ENCODE measurements at regions not wholly inside any gene's neighbourhood (a gene's known extent, or its start where the extent isn't known, plus 50 kb on each side); places are given as distances from the start of the nearest gene placed in this dataset.
"Not testable (repeated sequence)": the region's sequence is repeated elsewhere in the genome, so short reads cannot be mapped to it uniquely, and the experiment has no call there.

- H3K79me2 ChIP-seq (ENCODE audit: low read length); H3K27me3 ChIP-seq (ENCODE audit: low read length); H4K20me1 ChIP-seq (ENCODE audit: insufficient read depth, low read depth, low read length); H3K9me3 ChIP-seq (ENCODE audit: low read length); H3K4me3 ChIP-seq (ENCODE audit: low read length); DNase-seq; H3K4me1 ChIP-seq (ENCODE audit: low read length); H3K9me2 ChIP-seq (replicated peaks; ENCODE audit: insufficient read depth, low read length); H2AFZ ChIP-seq (ENCODE audit: low read length); H3K9ac ChIP-seq (ENCODE audit: low read length); H3K4me2 ChIP-seq (ENCODE audit: low read depth, low read length, poor library complexity, severe bottlenecking); H3K27ac ChIP-seq (ENCODE audit: low read length); H3K36me3 ChIP-seq (ENCODE audit: insufficient read depth, low read length): not testable (repeated sequence)
Measured at GRCh38 chr2:42988055-42988454, 195.7 kb upstream of the HAAO start.

- Histone ChIP-seq H3K4me2 (ENCODE audit: low read depth, low read length, poor library complexity, severe bottlenecking) (no peak overlapping the region), H3K9me2 (replicated peaks; ENCODE audit: insufficient read depth, low read length) (no peaks in the 10 kb centered on the region), H3K79me2 (ENCODE audit: low read length) (no peaks in the 10 kb centered on the region), H3K9me3 (ENCODE audit: low read length) (no peaks in the 10 kb centered on the region), H3K4me1 (ENCODE audit: low read length) (no peaks in the 10 kb centered on the region), H4K20me1 (ENCODE audit: insufficient read depth, low read depth, low read length) (no peaks in the 10 kb centered on the region), H3K27me3 (ENCODE audit: low read length) (no peaks in the 10 kb centered on the region), H3K27ac (ENCODE audit: low read length) (no peak overlapping the region), H3K9ac (ENCODE audit: low read length) (no peak overlapping the region), H2AFZ (ENCODE audit: low read length) (no peak overlapping the region), H3K4me3 (ENCODE audit: low read length) (no peak overlapping the region), H3K36me3 (ENCODE audit: insufficient read depth, low read length) (no peaks in the 10 kb centered on the region)
- no peak for DNase-seq
Measured at GRCh38 chr2:42987112-42987922, 194.9 kb upstream of the HAAO start.

GRCh38 chr2:42984617-42985016 is 192.2 kb upstream of the HAAO start:
- DNase-seq, result no peak
- no peak overlapping the region for H3K4me2 ChIP-seq (ENCODE audit: low read depth, low read length, poor library complexity, severe bottlenecking)
- H4K20me1 ChIP-seq (ENCODE audit: insufficient read depth, low read depth, low read length), result no peaks in the 10 kb centered on the region
- H3K79me2 ChIP-seq (ENCODE audit: low read length), result no peaks in the 10 kb centered on the region
- H3K36me3 ChIP-seq (ENCODE audit: insufficient read depth, low read length), result no peaks in the 10 kb centered on the region
- no peaks in the 10 kb centered on the region for H3K9me2 ChIP-seq (replicated peaks; ENCODE audit: insufficient read depth, low read length)
- H3K27ac ChIP-seq (ENCODE audit: low read length), result no peak overlapping the region
- H3K9me3 ChIP-seq (ENCODE audit: low read length), result no peaks in the 10 kb centered on the region
- H2AFZ ChIP-seq (ENCODE audit: low read length), result no peak overlapping the region
- H3K27me3 ChIP-seq (ENCODE audit: low read length), result no peaks in the 10 kb centered on the region
- H3K4me3 ChIP-seq (ENCODE audit: low read length), result no peak overlapping the region
- H3K4me1 ChIP-seq (ENCODE audit: low read length), result no peaks in the 10 kb centered on the region
- H3K9ac ChIP-seq (ENCODE audit: low read length), result no peak overlapping the region

GRCh38 chr2:42984081-42984480 is 191.7 kb upstream of the HAAO start:
- H3K79me2 ChIP-seq (ENCODE audit: low read length), result no peaks in the 10 kb centered on the region
- no peaks in the 10 kb centered on the region for H3K36me3 ChIP-seq (ENCODE audit: insufficient read depth, low read length)
- H3K9ac ChIP-seq (ENCODE audit: low read length), result no peak overlapping the region
- H3K9me2 ChIP-seq (replicated peaks; ENCODE audit: insufficient read depth, low read length), result no peaks in the 10 kb centered on the region
- no peak for DNase-seq
- H3K4me2 ChIP-seq (ENCODE audit: low read depth, low read length, poor library complexity, severe bottlenecking), result no peak overlapping the region
- H2AFZ ChIP-seq (ENCODE audit: low read length), result no peak overlapping the region
- H3K27me3 ChIP-seq (ENCODE audit: low read length), result no peaks in the 10 kb centered on the region
- no peaks in the 10 kb centered on the region for H4K20me1 ChIP-seq (ENCODE audit: insufficient read depth, low read depth, low read length)
- H3K4me3 ChIP-seq (ENCODE audit: low read length), result no peak overlapping the region
- no peaks in the 10 kb centered on the region for H3K4me1 ChIP-seq (ENCODE audit: low read length)
- H3K9me3 ChIP-seq (ENCODE audit: low read length), result no peaks in the 10 kb centered on the region
- no peak overlapping the region for H3K27ac ChIP-seq (ENCODE audit: low read length)

- no peak for DNase-seq
- H3K9me2 ChIP-seq (replicated peaks; ENCODE audit: insufficient read depth, low read length), result no peaks in the 10 kb centered on the region
- no peaks in the 10 kb centered on the region for H3K27me3 ChIP-seq (ENCODE audit: low read length)
- no peak overlapping the region for H3K27ac ChIP-seq (ENCODE audit: low read length)
- H4K20me1 ChIP-seq (ENCODE audit: insufficient read depth, low read depth, low read length), result no peaks in the 10 kb centered on the region
- no peaks in the 10 kb centered on the region for H3K9me3 ChIP-seq (ENCODE audit: low read length)
- no peak overlapping the region for H2AFZ ChIP-seq (ENCODE audit: low read length)
- H3K9ac ChIP-seq (ENCODE audit: low read length), result no peak overlapping the region
- no peaks in the 10 kb centered on the region for H3K4me1 ChIP-seq (ENCODE audit: low read length)
- H3K36me3 ChIP-seq (ENCODE audit: insufficient read depth, low read length), result no peaks in the 10 kb centered on the region
- no peaks in the 10 kb centered on the region for H3K79me2 ChIP-seq (ENCODE audit: low read length)
- no peak overlapping the region for H3K4me2 ChIP-seq (ENCODE audit: low read depth, low read length, poor library complexity, severe bottlenecking)
- no peak overlapping the region for H3K4me3 ChIP-seq (ENCODE audit: low read length)
Measured at GRCh38 chr2:42980764-42981416, 188.5 kb upstream of the HAAO start.

GRCh38 chr2:42979870-42980763 is 187.7 kb upstream of the HAAO start:
- no peak overlapping the region for H3K4me3 ChIP-seq (ENCODE audit: low read length)
- no peaks in the 10 kb centered on the region for H3K27me3 ChIP-seq (ENCODE audit: low read length)
- H3K79me2 ChIP-seq (ENCODE audit: low read length), result no peaks in the 10 kb centered on the region
- H3K27ac ChIP-seq (ENCODE audit: low read length), result no peak overlapping the region
- H3K36me3 ChIP-seq (ENCODE audit: insufficient read depth, low read length), result no peaks in the 10 kb centered on the region
- no peaks in the 10 kb centered on the region for H3K9me3 ChIP-seq (ENCODE audit: low read length)
- H3K4me1 ChIP-seq (ENCODE audit: low read length), result no peaks in the 10 kb centered on the region
- no peak overlapping the region for H3K4me2 ChIP-seq (ENCODE audit: low read depth, low read length, poor library complexity, severe bottlenecking)
- H3K9ac ChIP-seq (ENCODE audit: low read length), result no peak overlapping the region
- no peak for DNase-seq
- H2AFZ ChIP-seq (ENCODE audit: low read length), result no peak overlapping the region
- no peaks in the 10 kb centered on the region for H3K9me2 ChIP-seq (replicated peaks; ENCODE audit: insufficient read depth, low read length)
- H4K20me1 ChIP-seq (ENCODE audit: insufficient read depth, low read depth, low read length), result no peaks in the 10 kb centered on the region

GRCh38 chr2:42979416-42979869 is 187.1 kb upstream of the HAAO start:
- no peak for DNase-seq
- H3K4me3 ChIP-seq (ENCODE audit: low read length), result no peak overlapping the region

GRCh38 chr2:42978887-42979415 is 186.6 kb upstream of the HAAO start:
- Histone ChIP-seq H3K4me1 (ENCODE audit: low read length) (no peaks in the 10 kb centered on the region), H3K36me3 (ENCODE audit: insufficient read depth, low read length) (no peaks in the 10 kb centered on the region), H3K9me3 (ENCODE audit: low read length) (no peaks in the 10 kb centered on the region), H3K9me2 (replicated peaks; ENCODE audit: insufficient read depth, low read length) (no peaks in the 10 kb centered on the region), H3K27ac (ENCODE audit: low read length) (no peak overlapping the region), H3K9ac (ENCODE audit: low read length) (no peak overlapping the region), H2AFZ (ENCODE audit: low read length) (no peak overlapping the region), H3K27me3 (ENCODE audit: low read length) (no peaks in the 10 kb centered on the region), H3K4me2 (ENCODE audit: low read depth, low read length, poor library complexity, severe bottlenecking) (no peak overlapping the region), H3K79me2 (ENCODE audit: low read length) (no peaks in the 10 kb centered on the region), H4K20me1 (ENCODE audit: insufficient read depth, low read depth, low read length) (no peaks in the 10 kb centered on the region), H3K4me3 (ENCODE audit: low read length) (no peak overlapping the region)
- no peak for DNase-seq

More at GRCh38 chr2:42979416-42979869, 187.1 kb upstream of the HAAO start:
- Histone ChIP-seq H3K4me2 (ENCODE audit: low read depth, low read length, poor library complexity, severe bottlenecking) (no peak overlapping the region), H3K36me3 (ENCODE audit: insufficient read depth, low read length) (no peaks in the 10 kb centered on the region), H3K9ac (ENCODE audit: low read length) (no peak overlapping the region), H2AFZ (ENCODE audit: low read length) (no peak overlapping the region), H3K27ac (ENCODE audit: low read length) (no peak overlapping the region), H3K27me3 (ENCODE audit: low read length) (no peaks in the 10 kb centered on the region), H3K4me1 (ENCODE audit: low read length) (no peaks in the 10 kb centered on the region), H4K20me1 (ENCODE audit: insufficient read depth, low read depth, low read length) (no peaks in the 10 kb centered on the region), H3K9me3 (ENCODE audit: low read length) (no peaks in the 10 kb centered on the region), H3K9me2 (replicated peaks; ENCODE audit: insufficient read depth, low read length) (no peaks in the 10 kb centered on the region), H3K79me2 (ENCODE audit: low read length) (no peaks in the 10 kb centered on the region)
